ENCODE measurements at regions not wholly inside any gene's neighbourhood (a gene's known extent, or its start where the extent isn't known, plus 50 kb on each side); places are given as distances from the start of the nearest gene placed in this dataset.

GRCh38 chr7:17697128-17697881, 243.0 kb downstream of the SNX13 start:
- Histone ChIP-seq H3K9me2 (replicated peaks; ENCODE audit: insufficient read depth, low read length) (no peaks in the 10 kb centered on the region), H4K20me1 (ENCODE audit: low read depth, low read length) (no peaks in the 10 kb centered on the region), H2AFZ (ENCODE audit: low read depth, low read length, severe bottlenecking) (no peak overlapping the region), H3K4me3 (ENCODE audit: insufficient read depth, low read length, poor library complexity, severe bottlenecking) (no peak overlapping the region), H3F3A (ENCODE audit: insufficient read depth) (no peaks in the 10 kb centered on the region), H3K9ac (ENCODE audit: low read length) (no peak overlapping the region), H3K27me3 (ENCODE audit: low read length) (no peaks in the 10 kb centered on the region), H3K79me2 (ENCODE audit: insufficient read depth, low read length) (no peaks in the 10 kb centered on the region), H3K4me2 (ENCODE audit: low read depth, low read length, poor library complexity, severe bottlenecking) (no peak overlapping the region), H3K36me3 (ENCODE audit: low read length) (no peaks in the 10 kb centered on the region), H3K27ac (ENCODE audit: low read depth, low read length) (no peak overlapping the region), H3K9me3 (ENCODE audit: insufficient read depth, low read length) (peaks cover 15% of the 10 kb centered on the region)
- TF ChIP-seq CTCF (IDR thresholded peaks at IDR 0.05; ENCODE audit: insufficient read depth, low read length, poor library complexity, severe bottlenecking) = no peak
- no peak for TF ChIP-seq EZH2phosphoT487 (conservative IDR thresholded peaks at IDR 0.05; ENCODE audit: low read length)

- Histone ChIP-seq H3K27me3 (ENCODE audit: low read length) (no peaks in the 10 kb centered on the region), H3F3A (ENCODE audit: insufficient read depth) (no peaks in the 10 kb centered on the region)
- no peak for TF ChIP-seq CTCF (IDR thresholded peaks at IDR 0.05; ENCODE audit: insufficient read depth, low read length, poor library complexity, severe bottlenecking)
- TF ChIP-seq EZH2phosphoT487 (conservative IDR thresholded peaks at IDR 0.05; ENCODE audit: low read length) = no peak
These were observed 240.6 kb downstream of the SNX13 start for GRCh38 chr7:17699696-17700095.

GRCh38 chr7:17700138-17700537, 240.2 kb downstream of the SNX13 start:
- Histone ChIP-seq H3K4me3 (ENCODE audit: insufficient read depth, low read length, poor library complexity, severe bottlenecking) (no peak overlapping the region), H3K9me2 (replicated peaks; ENCODE audit: insufficient read depth, low read length) (no peaks in the 10 kb centered on the region), H4K20me1 (ENCODE audit: low read depth, low read length) (no peaks in the 10 kb centered on the region), H2AFZ (ENCODE audit: low read depth, low read length, severe bottlenecking) (no peak overlapping the region), H3F3A (ENCODE audit: insufficient read depth) (no peaks in the 10 kb centered on the region), H3K27me3 (ENCODE audit: low read length) (no peaks in the 10 kb centered on the region), H3K27ac (ENCODE audit: low read depth, low read length) (no peak overlapping the region), H3K4me2 (ENCODE audit: low read depth, low read length, poor library complexity, severe bottlenecking) (no peak overlapping the region), H3K36me3 (ENCODE audit: low read length) (no peaks in the 10 kb centered on the region), H3K9ac (ENCODE audit: low read length) (no peak overlapping the region), H3K9me3 (ENCODE audit: insufficient read depth, low read length) (peaks cover 15% of the 10 kb centered on the region), H3K79me2 (ENCODE audit: insufficient read depth, low read length) (no peaks in the 10 kb centered on the region)
- TF ChIP-seq EZH2phosphoT487 (conservative IDR thresholded peaks at IDR 0.05; ENCODE audit: low read length) (no peak), CTCF (IDR thresholded peaks at IDR 0.05; ENCODE audit: insufficient read depth, low read length, poor library complexity, severe bottlenecking) (no peak)

More at GRCh38 chr7:17699696-17700095, 240.6 kb downstream of the SNX13 start:
- no peak overlapping the region for H3K4me3 ChIP-seq (ENCODE audit: insufficient read depth, low read length, poor library complexity, severe bottlenecking)
- no peak overlapping the region for H3K4me2 ChIP-seq (ENCODE audit: low read depth, low read length, poor library complexity, severe bottlenecking)
- H3K9ac ChIP-seq (ENCODE audit: low read length) = no peak overlapping the region
- no peak overlapping the region for H3K27ac ChIP-seq (ENCODE audit: low read depth, low read length)
- H3K9me3 ChIP-seq (ENCODE audit: insufficient read depth, low read length) = peaks cover 15% of the 10 kb centered on the region
- no peaks in the 10 kb centered on the region for H3K36me3 ChIP-seq (ENCODE audit: low read length)
- no peak overlapping the region for H2AFZ ChIP-seq (ENCODE audit: low read depth, low read length, severe bottlenecking)
- no peaks in the 10 kb centered on the region for H3K9me2 ChIP-seq (replicated peaks; ENCODE audit: insufficient read depth, low read length)
- H3K79me2 ChIP-seq (ENCODE audit: insufficient read depth, low read length) = no peaks in the 10 kb centered on the region
- H4K20me1 ChIP-seq (ENCODE audit: low read depth, low read length) = no peaks in the 10 kb centered on the region
